ENCODE measurements at regions not wholly inside any gene's neighbourhood (a gene's known extent, or its start where the extent isn't known, plus 50 kb on each side); places are given as distances from the start of the nearest gene placed in this dataset.

- TF ChIP-seq, protein P1, sequence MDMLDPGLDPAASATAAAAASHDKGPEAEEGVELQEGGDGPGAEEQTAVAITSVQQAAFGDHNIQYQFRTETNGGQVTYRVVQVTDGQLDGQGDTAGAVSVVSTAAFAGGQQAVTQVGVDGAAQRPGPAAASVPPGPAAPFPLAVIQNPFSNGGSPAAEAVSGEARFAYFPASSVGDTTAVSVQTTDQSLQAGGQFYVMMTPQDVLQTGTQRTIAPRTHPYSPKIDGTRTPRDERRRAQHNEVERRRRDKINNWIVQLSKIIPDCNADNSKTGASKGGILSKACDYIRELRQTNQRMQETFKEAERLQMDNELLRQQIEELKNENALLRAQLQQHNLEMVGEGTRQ (IDR thresholded peaks at IDR 0.05; ENCODE audit: low read length), result no peak
- TF ChIP-seq POLR2A (IDR thresholded peaks at IDR 0.05; ENCODE audit: control extremely low read depth in 1 of 2, low read depth in 2 of 2, low read length in 2 of 2), result no peak
- TF ChIP-seq BRCA1 (IDR thresholded peaks at IDR 0.05; ENCODE audit: low read depth, low read length), result no peak
- no peak for TF ChIP-seq CEBPB (IDR thresholded peaks at IDR 0.05; ENCODE audit: low read depth, low read length)
- no peak for TF ChIP-seq TEAD4 (IDR thresholded peaks at IDR 0.05; ENCODE audit: low read depth, low read length)
- TF ChIP-seq, protein P2, sequence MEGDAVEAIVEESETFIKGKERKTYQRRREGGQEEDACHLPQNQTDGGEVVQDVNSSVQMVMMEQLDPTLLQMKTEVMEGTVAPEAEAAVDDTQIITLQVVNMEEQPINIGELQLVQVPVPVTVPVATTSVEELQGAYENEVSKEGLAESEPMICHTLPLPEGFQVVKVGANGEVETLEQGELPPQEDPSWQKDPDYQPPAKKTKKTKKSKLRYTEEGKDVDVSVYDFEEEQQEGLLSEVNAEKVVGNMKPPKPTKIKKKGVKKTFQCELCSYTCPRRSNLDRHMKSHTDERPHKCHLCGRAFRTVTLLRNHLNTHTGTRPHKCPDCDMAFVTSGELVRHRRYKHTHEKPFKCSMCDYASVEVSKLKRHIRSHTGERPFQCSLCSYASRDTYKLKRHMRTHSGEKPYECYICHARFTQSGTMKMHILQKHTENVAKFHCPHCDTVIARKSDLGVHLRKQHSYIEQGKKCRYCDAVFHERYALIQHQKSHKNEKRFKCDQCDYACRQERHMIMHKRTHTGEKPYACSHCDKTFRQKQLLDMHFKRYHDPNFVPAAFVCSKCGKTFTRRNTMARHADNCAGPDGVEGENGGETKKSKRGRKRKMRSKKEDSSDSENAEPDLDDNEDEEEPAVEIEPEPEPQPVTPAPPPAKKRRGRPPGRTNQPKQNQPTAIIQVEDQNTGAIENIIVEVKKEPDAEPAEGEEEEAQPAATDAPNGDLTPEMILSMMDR (IDR thresholded peaks at IDR 0.05; ENCODE audit: control extremely low read depth in 1 of 3, insufficient read depth in 1 of 3, low read depth in 1 of 3, low read length in 3 of 3), result no peak
- no peak for TF ChIP-seq JUND (IDR thresholded peaks at IDR 0.05; ENCODE audit: low read length)
- TF ChIP-seq SAP30 (IDR thresholded peaks at IDR 0.05; ENCODE audit: insufficient read depth, insufficient replicate concordance, low read length), result no peak
- TF ChIP-seq TAF1 (IDR thresholded peaks at IDR 0.05; ENCODE audit: low read depth, low read length), result no peak
- no peak for TF ChIP-seq ASH2L (IDR thresholded peaks at IDR 0.05; ENCODE audit: low read length)
- no peak for TF ChIP-seq TAF7 (optimal IDR thresholded peaks at IDR 0.05; ENCODE audit: borderline replicate concordance, low read depth, low read length)
- TF ChIP-seq ATF3 (IDR thresholded peaks at IDR 0.05; ENCODE audit: insufficient read depth, low read depth, low read length), result no peak
- TF ChIP-seq, protein P3, sequence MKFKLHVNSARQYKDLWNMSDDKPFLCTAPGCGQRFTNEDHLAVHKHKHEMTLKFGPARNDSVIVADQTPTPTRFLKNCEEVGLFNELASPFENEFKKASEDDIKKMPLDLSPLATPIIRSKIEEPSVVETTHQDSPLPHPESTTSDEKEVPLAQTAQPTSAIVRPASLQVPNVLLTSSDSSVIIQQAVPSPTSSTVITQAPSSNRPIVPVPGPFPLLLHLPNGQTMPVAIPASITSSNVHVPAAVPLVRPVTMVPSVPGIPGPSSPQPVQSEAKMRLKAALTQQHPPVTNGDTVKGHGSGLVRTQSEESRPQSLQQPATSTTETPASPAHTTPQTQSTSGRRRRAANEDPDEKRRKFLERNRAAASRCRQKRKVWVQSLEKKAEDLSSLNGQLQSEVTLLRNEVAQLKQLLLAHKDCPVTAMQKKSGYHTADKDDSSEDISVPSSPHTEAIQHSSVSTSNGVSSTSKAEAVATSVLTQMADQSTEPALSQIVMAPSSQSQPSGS (IDR thresholded peaks at IDR 0.05; ENCODE audit: low read length), result no peak
- no peak for TF ChIP-seq EZH2 (IDR thresholded peaks at IDR 0.05; ENCODE audit: low read depth, low read length, severe bottlenecking)
Measured at GRCh38 chr15:79659691-79660090, 227.6 kb downstream of the MINAR1 start.

Measured in H1 (cell line).